Forelimb muscle (tissue), 1 donor: ENCODE measurements at regions not wholly inside any gene's neighbourhood (a gene's known extent, or its start where the extent isn't known, plus 50 kb on each side); places are given as distances from the start of the nearest gene placed in this dataset.

Experiments
- DNase-seq: peaks from one replicate; pipeline ENCODE4 v3.0.0-alpha.2; 2013; ENCODE audit warnings: low read depth

DNA sequence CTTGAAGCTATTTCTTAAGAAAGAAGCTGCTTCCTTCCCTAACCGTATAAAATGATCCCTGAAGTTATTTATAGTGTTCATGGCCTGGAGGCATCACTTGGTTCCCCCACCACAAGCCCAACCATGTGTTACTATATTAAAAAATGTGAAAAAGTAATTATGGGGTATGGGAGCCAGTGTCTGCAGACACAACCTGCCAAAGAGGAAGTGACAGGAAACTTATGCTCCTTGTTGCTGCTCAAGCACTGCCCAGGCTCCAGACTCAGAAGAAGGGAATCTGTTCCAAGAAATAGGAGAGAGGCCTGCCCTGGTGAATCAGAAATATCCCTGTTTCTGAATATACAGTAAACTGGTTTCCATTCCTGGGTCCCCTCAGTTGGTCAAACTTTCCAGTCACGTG is 217.2 kb upstream of the BMP4 start:
- DNase-seq: no peak

DNA sequence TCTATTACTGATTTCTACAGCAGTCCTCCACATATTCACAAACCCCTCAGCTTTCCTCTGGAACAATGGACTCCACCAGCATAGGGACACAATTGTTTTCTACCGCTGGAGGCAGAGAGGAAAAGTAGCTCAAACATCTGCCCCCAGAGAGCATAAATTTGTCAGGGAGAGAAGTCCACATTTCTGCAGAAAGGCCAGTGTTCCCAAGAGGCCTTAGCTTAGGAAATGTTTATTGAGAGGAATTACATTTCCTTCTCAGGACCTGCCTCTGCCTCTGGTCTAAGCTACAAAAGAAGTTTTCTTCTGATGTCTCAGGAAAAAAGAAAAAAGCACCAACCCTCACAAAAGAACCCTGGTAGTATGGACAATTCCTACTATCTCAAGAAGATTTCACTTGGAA is 217.8 kb upstream of the BMP4 start:
- no peak for DNase-seq

DNA sequence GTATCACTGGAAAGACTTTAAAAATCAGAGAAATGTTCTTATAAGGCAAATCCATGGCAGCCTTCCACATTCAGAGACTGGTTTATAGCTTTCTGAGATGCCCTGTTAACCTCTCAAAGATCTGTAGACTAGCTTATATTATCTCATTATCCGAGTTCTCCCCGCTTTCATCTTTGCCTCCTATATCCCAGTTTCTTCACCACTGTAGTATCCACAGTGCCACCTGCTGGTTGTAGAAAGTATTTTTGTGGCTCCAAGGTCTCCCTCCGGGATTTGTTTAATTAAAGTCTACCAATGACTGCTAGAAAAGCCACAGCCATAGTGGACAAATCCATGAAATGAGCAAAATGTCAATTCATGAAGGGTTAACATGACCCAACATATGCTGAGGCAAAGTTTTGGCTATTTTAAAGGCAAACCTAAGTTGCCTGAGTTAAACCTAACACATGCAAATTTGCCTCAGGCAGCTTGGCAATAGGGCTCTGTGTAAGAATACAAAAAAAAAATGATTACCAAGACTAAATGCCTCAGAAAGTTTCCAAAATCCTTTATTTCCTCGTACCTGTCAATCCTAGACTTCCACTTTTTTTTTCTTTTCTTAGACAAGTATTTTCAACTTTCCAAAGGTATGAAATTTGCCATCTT is 218.8 kb upstream of the BMP4 start:
- no peak for DNase-seq

DNA sequence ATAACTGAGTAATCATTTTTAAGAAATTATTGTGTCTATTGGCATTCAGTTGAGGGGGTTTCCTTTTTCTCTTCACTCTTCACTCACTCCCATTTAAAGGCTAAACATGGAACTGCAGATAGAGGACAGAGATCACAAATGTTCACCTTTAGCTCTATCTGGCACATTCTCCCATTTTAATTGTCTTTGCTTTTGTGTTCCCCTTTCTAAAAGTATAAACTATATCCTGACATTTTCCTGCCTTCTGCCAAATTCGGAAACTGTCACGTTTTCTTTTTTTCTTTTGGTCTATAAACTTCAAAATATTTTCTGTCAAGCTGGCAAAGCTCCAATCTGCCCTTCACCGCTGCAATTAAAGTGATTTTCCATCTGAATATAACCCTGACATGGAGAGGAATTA is 219.8 kb upstream of the CDKN3 start:
- DNase-seq: no peak

DNA sequence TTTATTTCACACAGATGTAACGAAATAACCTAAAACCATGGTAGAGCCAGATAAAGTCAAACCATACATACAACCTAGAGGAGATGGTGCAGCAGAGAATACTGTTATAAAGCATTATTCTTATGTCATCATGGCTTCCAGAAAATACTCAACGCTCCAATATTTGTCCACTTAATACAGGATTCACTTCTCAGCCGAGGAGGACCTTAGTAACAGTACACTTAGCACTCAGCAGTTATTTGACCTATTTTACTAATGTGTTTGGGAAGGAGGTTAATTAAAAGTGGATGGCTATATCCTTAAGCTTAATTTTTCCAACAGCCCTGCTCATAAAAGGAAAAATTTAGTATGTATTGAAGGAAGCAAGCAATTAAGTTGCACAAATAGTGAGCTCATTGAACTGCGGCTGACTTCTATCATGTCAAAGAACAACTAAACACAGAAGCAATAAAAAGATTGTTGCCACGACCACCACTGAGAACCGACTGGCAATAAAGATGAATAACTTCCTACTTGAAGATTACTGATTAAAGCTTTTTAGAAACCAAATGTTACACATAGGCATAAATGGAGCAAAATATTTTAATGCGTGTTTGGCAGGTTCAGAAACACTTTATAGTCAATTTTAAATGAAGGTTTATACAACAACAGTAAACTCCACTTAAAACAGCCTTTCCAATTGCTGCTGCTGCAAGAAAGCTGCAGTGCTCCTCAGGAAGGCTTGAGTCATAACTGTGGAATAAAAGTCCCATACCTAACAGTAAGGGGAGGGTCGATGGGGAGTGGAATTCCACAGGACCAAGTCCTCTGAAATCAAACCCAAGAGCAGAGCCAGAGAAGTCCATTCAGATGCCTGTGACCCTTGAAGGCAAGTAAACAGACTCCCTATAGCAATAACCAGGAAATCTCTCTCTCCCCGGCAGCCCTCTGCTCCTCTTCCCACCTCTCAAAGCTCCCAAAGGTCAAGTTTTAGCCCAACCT is 218.9 kb upstream of the CDKN3 start:
- no peak for DNase-seq

DNA sequence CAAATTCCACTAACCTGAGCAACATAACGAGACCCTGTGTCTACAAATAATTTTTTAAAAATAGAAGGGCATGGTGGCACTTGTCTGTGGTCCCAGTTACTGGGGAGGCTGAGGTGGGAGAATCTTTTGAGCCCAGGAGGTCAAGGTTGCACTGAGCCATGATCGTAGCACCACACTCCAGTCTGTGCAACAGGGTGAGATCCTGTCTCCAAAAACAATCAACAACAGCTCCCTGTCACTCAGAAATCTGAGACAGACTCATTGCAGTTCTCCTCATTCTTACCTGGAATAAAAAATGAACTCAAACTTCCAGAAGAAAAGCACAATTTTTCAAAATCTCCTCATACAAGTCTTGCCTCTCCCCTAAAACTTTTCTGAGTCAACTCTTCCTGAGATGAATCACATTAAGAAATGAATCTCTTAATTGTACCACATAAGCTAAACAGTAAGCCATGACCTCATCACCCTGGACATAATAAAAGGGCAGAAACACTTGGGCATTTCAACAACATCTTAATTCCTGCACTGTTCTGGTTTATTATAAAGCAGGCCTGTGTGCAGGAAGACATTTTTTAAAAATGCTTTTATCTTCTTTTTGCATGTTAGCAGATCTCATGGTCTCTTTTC is 214.3 kb upstream of the CDKN3 start:
- no peak for DNase-seq

DNA sequence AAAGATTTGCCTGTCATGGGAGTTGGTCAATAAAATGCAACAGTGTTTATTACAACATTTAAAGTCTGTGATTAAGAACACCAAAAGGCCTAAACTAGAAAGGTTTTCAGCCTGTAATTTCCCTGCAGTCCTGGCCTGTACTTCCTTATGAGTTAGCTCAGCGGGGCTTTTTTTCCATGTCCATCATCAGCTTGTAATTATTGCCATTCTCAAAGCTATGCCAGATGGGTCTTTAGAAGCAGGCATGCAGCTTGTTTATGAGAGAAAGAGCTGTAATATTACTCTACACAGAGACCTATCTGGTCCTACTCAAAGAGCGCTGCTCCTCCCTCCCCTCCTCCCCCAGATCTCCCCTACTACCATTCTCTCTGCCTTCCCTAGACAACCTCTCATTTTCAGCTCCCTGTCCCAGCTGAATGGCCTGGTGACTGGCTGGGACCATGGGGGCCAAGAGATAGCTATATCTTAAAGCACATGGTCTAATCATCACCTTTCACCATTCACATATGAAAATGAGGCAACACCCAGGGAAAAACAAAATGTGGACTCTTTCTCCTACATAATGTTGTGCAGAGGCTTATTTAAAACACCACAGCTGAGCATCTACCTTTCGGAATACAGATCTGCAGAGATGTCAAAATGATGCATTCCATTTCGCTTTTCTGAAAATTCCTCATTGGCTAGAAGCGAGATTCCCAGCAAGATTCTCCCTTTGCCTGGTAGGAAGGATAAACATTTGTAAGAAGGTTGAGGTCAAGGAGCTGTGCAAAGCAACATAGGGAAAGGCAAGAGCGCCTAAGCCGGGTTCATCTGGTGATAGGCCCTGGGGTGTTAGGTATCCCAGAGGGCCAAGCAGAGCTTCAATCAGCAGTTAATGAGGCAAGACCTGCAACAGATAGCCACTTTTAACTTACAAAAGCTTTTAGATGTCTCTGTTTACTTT is 209.7 kb upstream of the CDKN3 start:
- DNase-seq: no peak

DNA sequence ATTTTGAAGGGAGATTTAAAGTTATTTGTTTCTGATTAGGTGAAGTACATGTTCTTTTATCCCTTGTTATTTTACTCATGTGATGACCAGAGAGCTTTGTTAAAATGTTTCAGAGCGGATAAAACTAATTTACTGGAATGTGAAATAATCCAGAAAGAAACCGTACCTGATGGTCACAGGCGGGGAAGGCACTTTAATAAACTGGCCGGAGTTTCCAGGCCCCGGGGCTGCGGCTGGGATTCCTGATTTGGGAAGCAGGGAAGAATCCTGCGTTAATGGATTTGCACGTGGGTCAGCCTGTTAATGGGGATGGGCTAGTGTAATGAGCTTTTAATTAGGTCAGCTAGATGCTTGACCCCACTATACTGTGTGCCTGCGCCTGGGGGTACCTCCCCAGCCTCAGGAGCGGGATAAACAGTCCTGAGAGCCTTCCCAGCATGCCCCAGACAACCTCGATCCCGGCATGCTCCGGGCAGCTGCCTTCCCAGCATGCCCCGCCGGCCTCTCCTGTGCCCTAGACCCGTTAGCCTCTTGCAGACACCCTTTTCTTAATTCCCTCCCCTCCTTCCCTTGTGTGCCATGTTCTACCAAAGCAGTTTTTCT is 208.6 kb upstream of the CDKN3 start:
- no peak for DNase-seq

DNA sequence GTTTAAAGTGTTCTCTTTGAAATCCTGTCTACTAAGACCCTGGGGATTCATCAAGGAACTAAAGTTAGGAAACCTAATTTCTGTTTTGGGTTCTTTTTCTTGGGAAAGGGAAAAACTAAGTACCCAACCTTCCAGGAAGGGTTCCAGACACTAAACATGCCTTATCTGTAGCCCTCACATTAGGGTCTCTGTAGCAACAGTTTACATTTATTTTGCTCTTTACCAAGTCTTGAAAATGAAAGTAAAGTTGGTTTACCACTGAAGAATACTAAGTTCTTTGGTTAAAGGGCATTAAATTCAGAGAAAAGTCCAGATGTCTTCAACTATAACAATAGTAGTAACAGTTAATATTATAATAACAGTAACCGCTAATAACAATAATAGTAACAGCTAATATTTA is 207.5 kb upstream of the CDKN3 start:
- DNase-seq: no peak

DNA sequence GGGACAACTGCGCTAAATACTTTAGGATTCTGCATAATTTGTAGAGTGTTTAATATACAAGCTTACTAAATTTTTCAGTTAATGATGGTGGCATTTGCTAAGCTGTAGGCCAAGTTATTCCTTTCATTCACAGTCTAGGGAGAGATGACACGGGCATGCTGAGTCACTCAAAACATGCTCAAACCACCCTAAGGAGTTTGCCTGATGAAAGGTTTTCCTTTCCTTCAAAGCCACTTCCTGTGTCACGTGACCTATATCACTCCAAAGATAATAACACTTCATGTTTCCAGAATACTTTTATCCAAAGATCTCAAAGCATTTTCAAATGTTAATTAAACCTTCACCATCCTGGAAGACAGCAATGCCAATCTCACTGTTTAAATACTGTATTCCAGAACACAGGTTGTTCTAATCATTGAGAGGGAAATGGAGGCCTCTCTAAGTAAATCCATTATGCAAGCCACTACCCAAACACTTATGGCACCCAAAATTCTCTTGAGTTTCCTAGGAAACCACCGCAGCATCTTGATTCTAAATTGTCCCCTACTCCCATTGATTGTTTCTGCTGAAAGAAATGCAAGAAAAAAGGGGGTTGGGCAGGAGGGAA is 207.0 kb upstream of the CDKN3 start:
- no peak for DNase-seq

DNA sequence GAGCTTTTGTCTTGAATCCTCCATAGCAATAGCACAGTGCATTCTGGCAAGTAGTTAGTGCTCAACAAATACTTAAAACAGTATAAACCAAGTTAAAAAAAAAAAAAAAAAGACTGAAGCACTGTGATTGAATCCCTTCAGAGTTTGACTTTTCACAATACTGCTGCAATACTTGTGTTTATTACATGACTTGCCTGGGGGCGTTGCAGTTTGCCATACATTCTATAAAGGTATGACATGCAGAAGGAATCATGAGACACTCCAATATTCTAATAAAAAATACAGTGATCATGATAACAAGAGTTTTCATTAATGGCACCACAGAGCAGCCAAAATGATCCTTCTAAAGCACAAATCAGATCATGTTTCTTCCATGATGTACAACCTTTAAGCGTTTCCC is 205.0 kb upstream of the CDKN3 start:
- DNase-seq: no peak

DNA sequence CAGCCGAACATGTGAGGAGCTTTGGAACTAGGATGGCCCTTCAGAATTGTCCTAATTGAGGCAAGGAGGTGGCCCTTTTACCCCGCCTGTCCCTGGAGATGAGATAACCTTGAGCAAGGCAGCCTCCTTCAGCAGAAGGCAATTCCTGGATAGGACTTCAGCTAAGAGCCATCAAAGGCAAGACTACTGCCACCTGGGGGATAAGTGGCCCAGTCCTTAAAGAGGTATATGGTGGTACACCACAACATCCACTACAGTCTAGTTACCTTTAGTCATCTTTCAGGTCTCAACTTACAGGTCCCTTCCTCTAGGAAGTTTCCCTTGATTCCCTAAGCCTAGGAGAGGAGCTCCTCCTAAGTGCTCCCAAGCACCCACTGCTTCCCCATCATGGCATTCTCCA is 204.2 kb upstream of the CDKN3 start:
- no peak for DNase-seq

DNA sequence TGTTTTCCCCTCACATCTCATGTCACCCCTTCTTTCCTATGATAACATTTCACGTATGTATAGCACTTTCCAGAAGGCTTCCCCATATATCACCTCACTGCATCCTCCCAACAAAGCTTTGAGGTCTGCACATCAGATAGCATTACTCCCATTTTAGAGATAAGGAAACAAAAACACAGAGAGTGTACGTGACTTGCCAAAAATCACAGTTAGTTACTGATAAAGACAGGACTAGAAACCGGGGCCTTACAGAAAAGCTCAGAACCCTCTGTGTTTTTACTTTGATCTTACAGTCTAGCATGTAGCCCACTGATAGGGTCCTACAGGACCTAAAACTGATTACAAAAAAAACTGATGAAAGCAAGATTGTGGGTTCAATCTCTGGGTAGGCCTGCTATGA is 202.9 kb upstream of the CDKN3 start:
- no peak for DNase-seq

DNA sequence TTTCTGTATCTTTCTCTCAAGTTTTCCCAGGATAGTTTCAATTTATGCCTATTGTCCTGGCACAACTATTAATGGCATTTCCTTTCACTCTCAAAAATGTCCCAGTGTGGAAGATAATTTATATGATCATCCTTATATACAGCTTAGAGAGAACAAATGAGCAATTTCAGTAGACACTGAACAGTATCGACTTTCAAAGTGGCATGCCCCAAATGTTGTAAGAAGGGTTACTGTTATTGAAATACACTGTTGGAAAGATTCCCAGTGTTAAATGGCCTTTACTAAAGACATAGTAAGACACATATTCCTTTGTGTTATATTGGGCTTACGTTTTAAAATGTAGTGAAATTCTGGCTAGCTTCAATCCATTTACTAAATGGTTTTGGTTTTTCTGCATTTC is 202.3 kb upstream of the CDKN3 start:
- DNase-seq: no peak

DNA sequence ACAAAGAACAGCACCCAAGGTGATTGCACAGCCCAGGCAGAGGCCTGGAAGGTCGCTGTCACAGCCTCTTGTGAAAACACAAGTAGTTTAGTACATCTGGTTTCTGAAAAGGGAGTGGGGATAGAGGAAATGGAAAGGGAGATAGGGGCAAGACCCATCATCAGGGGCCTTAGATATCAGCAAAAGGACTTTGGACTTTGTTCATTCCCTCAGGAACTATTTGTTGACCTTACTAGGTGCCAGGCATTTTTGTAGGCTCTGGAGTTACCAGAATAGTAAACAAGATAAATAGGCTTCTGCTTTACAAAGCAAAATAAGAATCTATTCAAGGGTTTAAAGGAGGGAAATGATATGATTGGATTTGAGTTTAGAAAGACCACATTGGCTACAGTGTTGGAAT is 199.4 kb upstream of the CDKN3 start:
- DNase-seq: no peak

DNA sequence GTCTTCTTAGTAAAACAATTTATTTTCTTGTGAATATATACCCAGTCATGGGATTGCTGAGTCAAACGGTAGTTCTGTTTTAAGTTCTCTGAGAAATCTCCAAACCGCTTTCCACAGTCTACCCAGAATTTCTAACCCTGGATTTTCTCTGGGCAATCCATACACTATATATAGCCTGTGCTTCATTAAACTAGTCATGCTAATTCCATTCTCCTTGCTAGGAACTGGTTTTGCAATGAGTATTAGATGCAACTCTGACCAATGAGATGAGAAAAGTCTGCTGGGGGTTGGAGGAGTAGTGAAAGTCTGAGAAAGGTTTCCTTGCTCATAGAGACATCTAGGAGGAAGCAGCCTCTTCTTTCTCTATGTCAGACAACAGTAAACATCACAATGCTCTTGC is 196.1 kb upstream of the CDKN3 start:
- no peak for DNase-seq

DNA sequence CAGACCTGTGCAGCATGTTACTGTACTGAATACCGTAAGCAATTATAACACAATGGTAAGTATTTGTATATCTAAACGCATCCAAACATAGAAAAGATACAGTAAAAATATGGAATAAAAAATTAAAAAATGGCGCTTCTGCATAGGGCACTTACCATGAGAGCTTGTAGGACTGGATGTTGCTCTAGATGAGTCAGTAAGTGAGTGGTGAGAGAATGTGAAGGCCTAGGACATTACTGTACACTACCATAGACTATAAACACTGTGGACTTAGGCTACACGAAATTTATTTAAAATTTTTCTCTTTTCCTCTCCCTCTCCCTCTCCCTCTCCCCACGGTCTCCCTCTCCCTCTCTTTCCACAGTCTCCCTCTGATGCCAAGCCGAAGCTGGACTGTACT is 194.5 kb upstream of the CDKN3 start:
- no peak for DNase-seq

DNA sequence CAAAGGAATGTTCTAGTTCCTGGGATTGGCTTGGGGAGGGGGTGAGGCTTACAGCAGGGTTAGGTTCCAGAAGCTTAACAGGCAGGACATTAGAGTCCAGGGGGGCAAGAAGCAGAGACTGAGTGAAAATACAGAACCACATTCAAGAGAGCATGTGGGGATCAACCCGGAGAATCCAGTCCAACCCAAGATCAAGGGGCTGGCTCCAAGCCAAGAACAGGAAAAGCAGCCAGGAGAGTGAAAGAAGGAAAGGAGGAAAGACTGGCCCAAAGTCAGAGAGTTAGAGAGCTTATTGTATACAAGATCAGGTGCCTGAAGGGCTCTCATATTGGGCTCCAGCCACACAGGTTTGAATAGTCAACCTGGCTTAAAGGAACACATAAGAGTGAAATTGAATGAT is 190.3 kb upstream of the CDKN3 start:
- DNase-seq: no peak

DNA sequence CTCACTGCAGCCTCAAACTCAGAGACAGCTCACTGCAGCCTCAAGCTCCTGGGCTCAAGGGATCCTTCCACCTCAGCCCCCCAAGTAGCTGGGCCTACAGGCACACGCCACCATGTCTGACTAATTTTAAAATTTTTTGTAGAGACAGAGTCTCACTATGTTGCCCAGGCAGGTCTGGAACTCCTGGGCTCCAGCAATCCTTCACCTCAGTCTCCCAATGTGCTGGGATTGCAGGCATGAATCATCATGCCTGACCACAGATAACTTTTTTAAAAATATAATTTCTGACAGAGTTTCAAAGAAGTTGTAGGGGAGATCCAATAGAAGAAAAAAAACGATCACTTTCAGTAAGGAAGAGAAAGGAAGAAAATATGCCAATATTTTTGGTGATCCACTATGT is 189.7 kb upstream of the CDKN3 start:
- no peak for DNase-seq

DNA sequence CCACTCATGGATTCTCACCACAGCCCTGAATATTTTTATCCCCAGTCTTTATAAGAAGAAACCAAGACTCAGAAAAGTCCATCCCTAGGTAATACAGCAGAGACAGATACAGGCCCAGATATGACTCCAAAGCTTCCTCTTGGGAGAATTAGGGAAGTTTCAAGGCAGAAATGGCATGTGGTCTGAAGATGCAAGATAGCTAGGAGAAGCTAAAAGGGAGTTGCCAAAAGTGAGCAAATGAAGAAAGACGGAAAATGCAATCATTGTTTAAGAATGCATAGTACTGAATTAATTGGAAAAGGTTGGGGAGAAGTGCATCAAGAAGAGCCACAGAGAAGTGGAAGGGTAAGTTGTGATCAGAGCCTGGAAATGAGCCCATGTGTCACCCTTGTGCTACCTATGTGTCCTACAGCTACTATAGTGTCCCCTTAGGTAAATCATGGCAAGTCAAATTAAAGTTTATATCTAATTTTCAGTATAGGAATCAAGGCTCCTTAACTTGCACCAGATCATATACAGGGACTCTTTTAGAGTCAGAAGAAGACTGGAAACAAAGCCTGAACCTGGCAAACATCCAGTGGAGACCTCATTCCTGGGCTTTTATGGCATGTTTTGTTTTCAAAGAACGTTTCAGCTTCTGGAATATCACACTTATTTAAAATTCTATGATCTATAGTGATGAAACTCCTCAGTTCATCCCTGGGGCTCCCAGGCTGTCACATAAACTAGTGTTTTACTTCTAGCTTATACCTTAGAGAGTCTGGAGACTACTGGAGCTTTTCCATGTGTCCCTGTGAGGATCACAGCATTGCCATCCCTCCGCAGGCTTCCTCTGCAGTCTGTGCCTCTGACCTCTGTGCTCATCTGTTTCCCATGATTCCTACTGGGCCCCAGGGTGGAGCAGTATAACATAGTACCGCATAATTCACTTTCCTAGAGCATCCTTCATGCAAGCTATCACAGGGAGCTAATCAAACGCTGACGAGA is 189.0 kb upstream of the CDKN3 start:
- no peak for DNase-seq
